Tibial nerve (tissue), 4 donors: ENCODE measurements at regions not wholly inside any gene's neighbourhood (a gene's known extent, or its start where the extent isn't known, plus 50 kb on each side); places are given as distances from the start of the nearest gene placed in this dataset.

ENCODE experiments used
- CTCF ChIP-seq, 5 experiments: fragments of 200-600 bp in 3 of 5; fragments of 450-650 bp in 2 of 5; sonication (generic) in 3 of 5; IDR thresholded peaks; one replicate each; pipeline ENCODE4 v1.5.1; 2016 to 2019; ENCODE audit warnings: antibody characterized with exemption in 5 of 5, mild to moderate bottlenecking in 3 of 5, moderate library complexity in 2 of 5
- EP300 ChIP-seq, 2 donors: sonication (generic); formaldehyde crosslinking; IDR thresholded peaks; one replicate each; pipeline ENCODE4 v1.6.1; 2017; ENCODE audit warnings: antibody characterized with exemption in 2 of 2, mild to moderate bottlenecking in 1 of 2
- POLR2A ChIP-seq, 2 donors: fragments of 450-650 bp; IDR thresholded peaks; one replicate each; pipeline ENCODE4 v1.6.1; 2017; ENCODE audit warnings: antibody characterized with exemption in 2 of 2, mild to moderate bottlenecking in 2 of 2, moderate library complexity in 2 of 2

- TF ChIP-seq CTCF (IDR thresholded peaks at IDR 0.05) (no peak), POLR2A (IDR thresholded peaks at IDR 0.05) (no peak), EP300 (IDR thresholded peaks at IDR 0.05) (no peak)
These were observed 1701.2 kb upstream of the PCDH10 start for GRCh38 chr4:131447883-131448282.
